HS-5 (cell line): ENCODE measurements at regions not wholly inside any gene's neighbourhood (a gene's known extent, or its start where the extent isn't known, plus 50 kb on each side); places are given as distances from the start of the nearest gene placed in this dataset.

ENCODE experiments used
- DNase-seq: peaks from one replicate; pipeline ENCODE4 v3.0.0-alpha.2; 2012; ENCODE audit warnings: low read depth

- peak; percentile 57 for DNase-seq
These were observed 860.5 kb downstream of the DHX35 start for GRCh38 chr20:39822667-39823066.

GRCh38 chr20:39813190-39813829 lies 851.2 kb downstream of the DHX35 start:
- no peak for DNase-seq

- DNase-seq, result no peak
These were observed 850.0 kb downstream of the DHX35 start for GRCh38 chr20:39812116-39812515.

GRCh38 chr20:39810309-39810708 lies 848.2 kb downstream of the DHX35 start:
- no peak for DNase-seq

DNA sequence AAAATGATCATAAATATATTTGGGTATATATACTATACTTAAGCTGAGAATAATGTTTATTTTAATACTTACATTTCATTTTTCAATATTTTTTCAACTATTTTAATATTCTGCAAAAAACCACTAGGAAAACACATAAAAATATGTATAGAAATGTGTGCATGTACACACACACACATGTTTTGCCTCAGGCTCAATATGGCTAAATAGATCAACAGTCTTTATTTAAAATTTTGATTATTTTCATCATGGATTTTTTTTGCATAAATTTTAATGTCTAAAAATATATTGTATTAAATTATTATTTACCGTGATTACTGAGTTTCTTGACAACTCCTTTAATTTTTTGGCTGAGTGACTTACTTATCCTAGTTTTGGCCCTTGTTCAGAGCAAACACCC lies 846.5 kb downstream of the DHX35 start:
- DNase-seq, result no peak

GRCh38 chr20:39800548-39800947 lies 838.4 kb downstream of the DHX35 start:
- peak; percentile 32 for DNase-seq

DNA sequence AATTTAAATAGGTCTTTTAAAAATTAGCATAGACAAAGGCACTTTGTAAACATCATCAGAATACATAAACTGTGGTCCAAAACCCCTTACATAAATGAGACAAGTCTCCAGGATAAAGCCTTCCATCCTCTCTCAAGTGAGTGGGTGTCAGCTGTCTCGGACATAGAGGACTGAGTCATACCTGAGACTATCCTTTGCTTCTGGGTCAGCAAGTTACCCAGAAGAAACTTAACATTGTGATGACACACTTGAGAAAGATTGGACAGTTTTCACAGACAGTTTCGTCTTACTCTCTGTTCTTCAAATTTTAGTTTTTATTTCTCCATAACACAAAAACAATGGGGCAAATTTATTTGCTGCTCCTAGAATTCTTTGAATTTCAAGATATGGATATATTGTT lies 838.0 kb downstream of the DHX35 start:
- DNase-seq, result no peak

- DNase-seq, result no peak
These were observed 837.3 kb downstream of the DHX35 start for GRCh38 chr20:39799366-39799965.

DNA sequence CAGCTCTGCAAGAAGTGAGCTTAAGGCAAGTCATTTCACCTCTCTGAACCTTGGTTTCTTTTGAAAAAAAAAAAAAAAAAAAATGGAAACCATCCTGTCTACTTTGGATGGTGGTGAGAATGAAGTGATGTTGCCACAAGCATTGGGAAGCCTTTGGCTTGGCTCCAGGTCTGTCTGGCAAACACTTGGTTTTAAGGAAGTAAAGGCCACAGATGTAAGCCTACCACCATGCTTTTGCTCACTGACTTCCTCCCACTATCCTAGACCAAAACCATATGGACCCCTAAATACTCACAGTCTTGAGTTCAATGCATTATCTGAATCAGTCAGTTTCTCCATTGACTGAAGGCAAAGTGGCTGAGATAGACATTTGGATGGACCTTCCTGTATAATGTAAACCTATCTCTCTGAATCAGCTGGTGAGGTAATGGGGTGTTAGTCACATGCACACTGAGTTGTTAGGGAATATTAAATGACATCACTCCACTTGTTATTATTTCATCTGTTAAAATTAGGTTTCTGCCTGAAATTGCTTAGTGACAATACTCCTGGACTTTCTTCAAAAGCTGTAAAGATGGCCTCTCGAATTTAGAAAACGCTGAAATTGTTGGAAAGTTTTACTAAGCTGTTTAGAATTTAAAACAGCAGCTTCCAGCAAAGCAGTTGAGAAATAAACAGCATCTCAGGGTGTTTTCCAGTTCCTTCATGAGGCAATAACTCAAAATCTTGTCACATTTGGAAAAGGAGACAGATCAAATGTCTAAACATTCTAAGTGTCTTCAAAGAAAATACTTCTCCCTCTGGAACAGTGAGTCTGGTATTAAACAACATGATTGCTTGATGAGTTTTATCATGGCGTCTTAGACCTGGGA lies 833.5 kb downstream of the DHX35 start:
- DNase-seq, result peak; percentile 2

- no peak for DNase-seq
These were observed 830.2 kb downstream of the DHX35 start for GRCh38 chr20:39792334-39792733.

GRCh38 chr20:39789411-39789810 lies 827.3 kb downstream of the DHX35 start:
- DNase-seq, result no peak

- DNase-seq, result no peak
These were observed 823.2 kb downstream of the DHX35 start for GRCh38 chr20:39785252-39785917.

DNA sequence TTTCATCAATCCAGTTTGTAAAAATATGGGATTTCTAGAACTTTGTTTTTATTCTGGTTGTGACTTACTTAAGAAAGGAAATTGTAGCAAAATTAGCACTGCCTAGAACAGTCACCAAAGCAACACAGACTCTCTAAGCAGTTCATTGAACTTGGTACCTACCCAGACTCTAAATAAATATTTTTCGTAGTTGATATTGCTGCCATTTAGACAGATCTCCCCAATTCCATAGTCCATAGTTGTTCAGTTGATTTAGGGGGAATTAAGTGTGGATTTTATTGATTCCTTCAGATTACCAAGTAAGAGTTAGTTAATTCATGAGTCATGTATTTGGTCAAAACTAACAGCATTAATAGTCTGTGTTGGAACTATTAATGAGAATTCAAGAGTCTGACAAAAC lies 822.5 kb downstream of the DHX35 start:
- DNase-seq, result no peak

- DNase-seq, result no peak
These were observed 816.9 kb downstream of the DHX35 start for GRCh38 chr20:39778847-39779604.

DNA sequence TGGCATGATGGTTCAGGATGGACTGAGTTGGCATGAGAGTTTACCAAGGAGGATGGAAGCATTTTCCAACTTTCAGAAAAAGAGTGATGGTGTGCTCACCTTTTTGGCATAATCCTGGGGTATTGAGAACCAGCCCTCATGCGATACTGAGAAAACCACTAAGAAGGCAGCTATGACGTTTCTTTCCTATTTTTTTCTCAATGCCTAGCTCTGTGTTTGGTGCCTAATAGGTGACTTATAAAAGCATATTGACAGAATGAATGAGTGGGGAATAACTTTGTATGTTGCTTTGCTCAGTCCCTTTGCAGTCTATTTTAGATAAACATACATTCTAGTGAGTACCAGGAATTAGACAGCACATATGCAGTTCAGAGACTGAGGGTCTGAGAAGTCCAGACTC lies 816.3 kb downstream of the DHX35 start:
- DNase-seq, result no peak

GRCh38 chr20:39777610-39778009 lies 815.5 kb downstream of the DHX35 start:
- no peak for DNase-seq

DNA sequence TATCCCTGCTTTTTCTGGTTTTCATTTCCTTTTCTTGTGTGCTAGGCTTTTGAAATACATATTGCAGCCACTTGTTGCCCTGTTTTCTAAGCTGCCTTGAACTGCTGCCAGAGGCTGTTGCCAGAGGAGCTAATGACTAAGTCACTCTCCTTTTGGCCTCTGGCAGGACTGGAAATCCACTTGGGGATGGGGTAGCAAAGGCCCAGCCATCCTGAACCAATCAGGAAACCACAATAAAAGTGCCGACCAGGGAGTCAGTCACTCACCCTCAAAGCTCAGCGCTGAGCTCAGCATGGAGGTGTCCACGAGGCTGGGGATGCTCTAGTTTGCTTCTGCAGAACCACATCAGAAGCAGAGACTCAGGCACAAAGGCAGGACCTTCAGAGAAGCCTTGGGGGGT lies 813.0 kb downstream of the DHX35 start:
- DNase-seq, result peak; percentile 60

GRCh38 chr20:39773380-39774000 lies 811.3 kb downstream of the DHX35 start:
- DNase-seq, result no peak

DNA sequence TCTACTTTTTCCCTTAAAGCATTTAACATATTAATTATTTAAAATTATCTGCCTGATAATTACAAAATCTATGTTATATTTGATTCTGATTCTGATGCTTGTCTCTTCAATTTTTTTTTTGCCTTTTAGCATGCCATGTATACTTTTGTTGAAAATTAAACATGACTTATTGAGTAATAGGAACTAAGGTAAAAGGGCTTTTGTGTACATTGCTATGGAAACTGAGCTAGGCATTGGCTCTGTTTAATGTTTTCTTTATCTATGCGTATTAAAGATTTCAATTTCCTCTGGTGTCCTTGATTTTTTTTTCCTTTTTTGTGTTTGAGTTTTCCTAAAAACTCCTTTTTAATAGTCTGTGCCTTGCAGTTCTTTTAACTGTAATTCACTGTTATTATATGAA lies 805.2 kb downstream of the DHX35 start:
- no peak for DNase-seq

GRCh38 chr20:39766333-39766732 lies 804.2 kb downstream of the DHX35 start:
- no peak for DNase-seq

GRCh38 chr20:39762716-39763115 lies 800.6 kb downstream of the DHX35 start:
- no peak for DNase-seq
